SK-N-SH treated with all-trans-retinoic acid at 6 μM for 48 hours (cell line): ENCODE measurements at regions not wholly inside any gene's neighbourhood (a gene's known extent, or its start where the extent isn't known, plus 50 kb on each side); places are given as distances from the start of the nearest gene placed in this dataset.

Experiments used
- ARNTL ChIP-seq: fragments of 450-650 bp; formaldehyde crosslinking; IDR thresholded peaks from 2 replicates; pipeline ENCODE4 v1.5.0; 2020; ENCODE audit warnings: low read depth, mild to moderate bottlenecking, moderate library complexity, borderline replicate concordance
- BACH2 ChIP-seq: fragments of 250-450 bp; sonication (Bioruptor Pico); IDR thresholded peaks from 2 replicates; pipeline ENCODE4 v1.9.0; 2021; ENCODE audit warnings: mild to moderate bottlenecking, borderline replicate concordance
- CREB5 ChIP-seq: fragments of 250-450 bp; sonication (Bioruptor Pico); IDR thresholded peaks from 2 replicates; pipeline ENCODE4 v1.5.1; 2020; ENCODE audit warnings: low read depth, mild to moderate bottlenecking, moderate library complexity
- CSRNP3 ChIP-seq: fragments of 250-450 bp; sonication (Bioruptor Pico); IDR thresholded peaks from 2 replicates; pipeline ENCODE4 v1.5.1; 2021; ENCODE audit warnings: mild to moderate bottlenecking, moderate library complexity
- GLIS3 ChIP-seq: fragments of 250-450 bp; sonication (Bioruptor Pico); IDR thresholded peaks from 2 replicates; pipeline ENCODE4 v1.5.0; 2020; ENCODE audit warnings: mild to moderate bottlenecking, moderate library complexity
- OSR1 ChIP-seq: fragments of 250-450 bp; sonication (Bioruptor Pico); IDR thresholded peaks from 2 replicates; pipeline ENCODE4 v1.8.0; 2022; ENCODE audit warnings: moderate library complexity, mild to moderate bottlenecking, inconsistent platforms
- PATZ1 ChIP-seq: fragments of 250-450 bp; sonication (Bioruptor Pico); IDR thresholded peaks from 2 replicates; pipeline ENCODE4 v1.8.0; 2020; ENCODE audit warnings: mild to moderate bottlenecking, moderate library complexity, borderline replicate concordance
- POU6F1 ChIP-seq: fragments of 250-450 bp; sonication (Bioruptor Pico); IDR thresholded peaks from 2 replicates; pipeline ENCODE4 v1.8.0; 2021; ENCODE audit warnings: low read depth, mild to moderate bottlenecking, moderate library complexity, borderline replicate concordance
- RARB ChIP-seq: fragments of 250-450 bp; sonication (Bioruptor Pico); IDR thresholded peaks from 2 replicates; pipeline ENCODE4 v1.8.0; 2021; ENCODE audit warnings: mild to moderate bottlenecking, moderate library complexity
- TCF4 ChIP-seq: fragments of 250-450 bp; sonication (Bioruptor Pico); IDR thresholded peaks from 2 replicates; pipeline ENCODE4 v1.8.0; 2021; ENCODE audit warnings: mild to moderate bottlenecking, moderate library complexity, borderline replicate concordance
- TOX ChIP-seq: fragments of 250-450 bp; sonication (Bioruptor Pico); IDR thresholded peaks from 2 replicates; pipeline ENCODE4 v1.8.0; 2021; ENCODE audit warnings: mild to moderate bottlenecking, moderate library complexity, borderline replicate concordance
- ZC3H10 ChIP-seq: fragments of 250-450 bp; sonication (Bioruptor Pico); IDR thresholded peaks from 2 replicates; pipeline ENCODE4 v1.5.1; 2021; ENCODE audit warnings: mild to moderate bottlenecking, moderate library complexity
- ZFP30 ChIP-seq: fragments of 450-650 bp; formaldehyde crosslinking; IDR thresholded peaks from 2 replicates; pipeline ENCODE4 v1.5.0; 2022; ENCODE audit warnings: mild to moderate bottlenecking, moderate library complexity
- ZNF565 ChIP-seq: fragments of 450-650 bp; formaldehyde crosslinking; conservative IDR thresholded peaks from 2 replicates; pipeline ENCODE4 v1.5.0; 2020; ENCODE audit warnings: low read depth, mild to moderate bottlenecking, moderate library complexity

- TF ChIP-seq CREB5 (CRISPR knock-in tag) (no peak), ZFP30 (CRISPR knock-in tag) (no peak), GLIS3 (CRISPR knock-in tag) (no peak), POU6F1 (CRISPR knock-in tag) (no peak), BACH2 (no peak), TOX (no peak), OSR1 (CRISPR knock-in tag) (no peak), ZC3H10 (CRISPR knock-in tag) (no peak), RARB (no peak), ARNTL (CRISPR knock-in tag) (no peak), ZNF565 (CRISPR knock-in tag) (no peak), PATZ1 (CRISPR knock-in tag) (no peak), CSRNP3 (no peak), TCF4 (CRISPR knock-in tag) (no peak)
Observed at GRCh38 chr5:96562614-96563013, 99.6 kb upstream of the CAST start.
